Thyroid gland (tissue), 4 donors: ENCODE measurements at regions not wholly inside any gene's neighbourhood (a gene's known extent, or its start where the extent isn't known, plus 50 kb on each side); places are given as distances from the start of the nearest gene placed in this dataset.

ENCODE experiments used
- CTCF ChIP-seq, 6 experiments: fragments of 200-600 bp in 3 of 6; fragments of 450-650 bp in 3 of 6; sonication (generic) in 3 of 6; IDR thresholded peaks; one replicate each; pipeline ENCODE4 v1.5.1; 2016 to 2019; ENCODE audit warnings: antibody characterized with exemption in 6 of 6, mild to moderate bottlenecking in 2 of 6, inconsistent platforms in 1 of 6, moderate library complexity in 1 of 6
- POLR2A ChIP-seq, 2 donors: fragments of 450-650 bp; IDR thresholded peaks; one replicate each; pipeline ENCODE4 v1.6.1; 2017; ENCODE audit warnings: antibody characterized with exemption in 2 of 2, mild to moderate bottlenecking in 2 of 2, moderate library complexity in 1 of 2

GRCh38 chr13:47549219-47549752, 451.8 kb downstream of the SUCLA2 start:
- no peak for TF ChIP-seq CTCF (IDR thresholded peaks at IDR 0.05)
- no peak for TF ChIP-seq POLR2A (IDR thresholded peaks at IDR 0.05)
